HEK293 (cell line): ENCODE measurements at regions not wholly inside any gene's neighbourhood (a gene's known extent, or its start where the extent isn't known, plus 50 kb on each side); places are given as distances from the start of the nearest gene placed in this dataset.

Experiments
- CTCF ChIA-PET: fragments of 350-600 bp; formaldehyde crosslinking; extraction: SDS; loops from one replicate; lab custom pipeline; 2021; ENCODE audit warnings: antibody characterized with exemption; lab: Yijun Ruan, JAX
- POLR2A ChIA-PET: fragments of 300-600 bp; formaldehyde crosslinking; extraction: SDS; loops from one replicate; lab custom pipeline; 2020; ENCODE audit warnings: antibody characterized with exemption, inconsistent platforms; lab: Yijun Ruan, JAX
- H3K27ac ChIP-seq: fragments of 200-500 bp; sonication (Bioruptor generic); 2 replicates; pipeline ENCODE4 v1.5.1; 2014; ENCODE audit warnings: low read depth, low read length, control low read depth, inconsistent platforms; ENCODE audit errors: extremely low read depth
- H3K36me3 ChIP-seq, 2 experiments: fragments of 200-500 bp in 1 of 2; sonication (Bioruptor generic) in 1 of 2; 1 replicate in 1 of 2; 2 replicates in 1 of 2; pipeline ENCODE4 v1.5.1; 2014 to 2017; ENCODE audit warnings: inconsistent platforms in 2 of 2, low read length in 2 of 2; ENCODE audit not compliant: control insufficient read depth in 2 of 2, insufficient read depth in 1 of 2
- H3K4me1 ChIP-seq: fragments of 200-500 bp; sonication (Bioruptor generic); 2 replicates; pipeline ENCODE4 v1.5.1; 2014; ENCODE audit warnings: mild to moderate bottlenecking, low read length, inconsistent platforms; ENCODE audit not compliant: control insufficient read depth, insufficient read depth
- H3K4me3 ChIP-seq: 2 replicates; pipeline ENCODE4 v1.5.1; 2011; ENCODE audit warnings: low read depth, mild to moderate bottlenecking, control low read depth, low read length, moderate library complexity
- H3K9me3 ChIP-seq: fragments of 200-500 bp; sonication (Bioruptor generic); 2 replicates; pipeline ENCODE4 v1.5.1; 2014; ENCODE audit warnings: low read depth, low read length, inconsistent platforms; ENCODE audit not compliant: control insufficient read depth, insufficient read depth
- GLI2 ChIP-seq: fragments of 450-650 bp; formaldehyde crosslinking; IDR thresholded peaks from 2 replicates; pipeline ENCODE4; 2017; ENCODE audit warnings: missing biosample characterization, missing genetic modification characterization, low read depth, borderline replicate concordance
- KLF9 ChIP-seq: fragments of 450-650 bp; formaldehyde crosslinking; IDR thresholded peaks from 2 replicates; pipeline ENCODE4 v1.5.1; 2016; ENCODE audit warnings: missing biosample characterization, missing genetic modification characterization, low read depth
- MZF1 ChIP-seq: fragments of 450-650 bp; formaldehyde crosslinking; IDR thresholded peaks from 2 replicates; pipeline ENCODE4 v1.5.1; 2017; ENCODE audit warnings: missing biosample characterization, missing genetic modification characterization, borderline replicate concordance
- OSR2 ChIP-seq: fragments of 450-650 bp; formaldehyde crosslinking; IDR thresholded peaks from 2 replicates; pipeline ENCODE4 v1.5.1; 2016; ENCODE audit warnings: missing biosample characterization, missing genetic modification characterization
- PRDM4 ChIP-seq: fragments of 450-650 bp; formaldehyde crosslinking; IDR thresholded peaks from 2 replicates; pipeline ENCODE4 v1.5.1; 2017; ENCODE audit warnings: missing biosample characterization, missing genetic modification characterization
- SP3 ChIP-seq: fragments of 450-650 bp; formaldehyde crosslinking; IDR thresholded peaks from 2 replicates; pipeline ENCODE4 v1.5.1; 2016; ENCODE audit warnings: missing biosample characterization, missing genetic modification characterization
- ZBTB20 ChIP-seq: fragments of 450-650 bp; formaldehyde crosslinking; IDR thresholded peaks from 2 replicates; pipeline ENCODE4 v1.5.1; 2016; ENCODE audit warnings: missing biosample characterization, missing genetic modification characterization
- ZFP69B ChIP-seq: fragments of 450-650 bp; formaldehyde crosslinking; IDR thresholded peaks from 2 replicates; pipeline ENCODE4 v1.5.1; 2016; ENCODE audit warnings: missing biosample characterization, missing genetic modification characterization
- ZNF16 ChIP-seq: fragments of 450-650 bp; formaldehyde crosslinking; IDR thresholded peaks from 2 replicates; pipeline ENCODE4 v1.5.1; 2016; ENCODE audit warnings: low read depth, missing biosample characterization, missing genetic modification characterization
- ZNF184 ChIP-seq: fragments of 450-650 bp; IDR thresholded peaks from 2 replicates; pipeline ENCODE4 v1.5.1; 2018; ENCODE audit warnings: missing biosample characterization, mild to moderate bottlenecking, missing genetic modification characterization
- ZNF449 ChIP-seq: fragments of 450-650 bp; formaldehyde crosslinking; IDR thresholded peaks from 2 replicates; pipeline ENCODE4 v1.5.1; 2017; ENCODE audit warnings: missing biosample characterization, mild to moderate bottlenecking, missing genetic modification characterization, moderate library complexity
- ZNF473 ChIP-seq: fragments of 450-650 bp; formaldehyde crosslinking; IDR thresholded peaks from 2 replicates; pipeline ENCODE4 v1.5.1; 2017; ENCODE audit warnings: missing biosample characterization, missing genetic modification characterization
- ZNF621 ChIP-seq: fragments of 450-650 bp; formaldehyde crosslinking; IDR thresholded peaks from 2 replicates; pipeline ENCODE4 v1.5.1; 2017; ENCODE audit warnings: missing biosample characterization, missing genetic modification characterization
- ZNF654 ChIP-seq: fragments of 450-650 bp; formaldehyde crosslinking; IDR thresholded peaks from 2 replicates; pipeline ENCODE4 v1.5.1; 2016; ENCODE audit warnings: low read depth, missing biosample characterization, missing genetic modification characterization
- ZNF791 ChIP-seq: fragments of 450-650 bp; formaldehyde crosslinking; IDR thresholded peaks from 2 replicates; pipeline ENCODE4 v1.5.1; 2016; ENCODE audit warnings: missing biosample characterization, missing genetic modification characterization
- ZSCAN16 ChIP-seq: fragments of 450-650 bp; formaldehyde crosslinking; IDR thresholded peaks from 2 replicates; pipeline ENCODE4 v1.5.1; 2016; ENCODE audit warnings: missing biosample characterization, missing genetic modification characterization
- ZSCAN23 ChIP-seq: fragments of 450-650 bp; formaldehyde crosslinking; IDR thresholded peaks from 2 replicates; pipeline ENCODE4 v1.5.1; 2016; ENCODE audit warnings: missing biosample characterization, missing genetic modification characterization
- TF ChIP-seq, protein P1 (sequence below): fragments of 450-650 bp; formaldehyde crosslinking; IDR thresholded peaks from 2 replicates; pipeline ENCODE4 v1.5.1; 2017; ENCODE audit warnings: missing biosample characterization, missing genetic modification characterization
- TF ChIP-seq, protein P2 (sequence below): fragments of 450-650 bp; formaldehyde crosslinking; optimal IDR thresholded peaks from 2 replicates; pipeline ENCODE3; 2016; ENCODE audit warnings: missing biosample characterization, mild to moderate bottlenecking, missing genetic modification characterization

GRCh38 chr14:52188381-52188780 lies 79.1 kb upstream of the PTGDR start:
- Histone ChIP-seq H3K4me3 (no peak overlapping the region), H3K9me3 (no peaks in the 10 kb centered on the region), H3K4me1 (no peaks in the 10 kb centered on the region), H3K36me3 (no peaks in the 10 kb centered on the region), H3K27ac (no peak overlapping the region)
- TF ChIP-seq, protein P1, sequence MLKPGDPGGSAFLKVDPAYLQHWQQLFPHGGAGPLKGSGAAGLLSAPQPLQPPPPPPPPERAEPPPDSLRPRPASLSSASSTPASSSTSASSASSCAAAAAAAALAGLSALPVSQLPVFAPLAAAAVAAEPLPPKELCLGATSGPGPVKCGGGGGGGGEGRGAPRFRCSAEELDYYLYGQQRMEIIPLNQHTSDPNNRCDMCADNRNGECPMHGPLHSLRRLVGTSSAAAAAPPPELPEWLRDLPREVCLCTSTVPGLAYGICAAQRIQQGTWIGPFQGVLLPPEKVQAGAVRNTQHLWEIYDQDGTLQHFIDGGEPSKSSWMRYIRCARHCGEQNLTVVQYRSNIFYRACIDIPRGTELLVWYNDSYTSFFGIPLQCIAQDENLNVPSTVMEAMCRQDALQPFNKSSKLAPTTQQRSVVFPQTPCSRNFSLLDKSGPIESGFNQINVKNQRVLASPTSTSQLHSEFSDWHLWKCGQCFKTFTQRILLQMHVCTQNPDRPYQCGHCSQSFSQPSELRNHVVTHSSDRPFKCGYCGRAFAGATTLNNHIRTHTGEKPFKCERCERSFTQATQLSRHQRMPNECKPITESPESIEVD (tag by site-specific recombination), result no peak
- TF ChIP-seq SP3 (tag by site-specific recombination), result no peak
- TF ChIP-seq ZNF184 (tag by site-specific recombination), result no peak
- no peak for TF ChIP-seq MZF1
- no peak for TF ChIP-seq ZNF621 (tag by site-specific recombination)
- no peak for TF ChIP-seq ZNF449 (tag by site-specific recombination)
- TF ChIP-seq KLF9, result no peak
- TF ChIP-seq ZNF473, result no peak
- no peak for TF ChIP-seq ZNF16 (tag by site-specific recombination)
- ChIA-PET CTCF (no interaction called here), POLR2A (no interaction called here)

- CTCF ChIA-PET, result interaction anchor here (1.2 kb wide), 1 partner anchor 206 kb away, joined by 3 read pairs; no protein-coding TSS in a partner anchor
- POLR2A ChIA-PET, result no interaction called here
Measured at GRCh38 chr14:52185178-52185577, 82.3 kb upstream of the PTGDR start.

More at GRCh38 chr14:52185178-52185577, 82.3 kb upstream of the PTGDR start:
- H3K27ac ChIP-seq, result no peak overlapping the region
- H3K9me3 ChIP-seq, result no peaks in the 10 kb centered on the region
- H3K4me3 ChIP-seq, result no peak overlapping the region
- TF ChIP-seq GLI2 (tag by site-specific recombination) (no peak), OSR2 (no peak), PRDM4 (tag by site-specific recombination) (no peak), ZNF791 (tag by site-specific recombination) (no peak), ZSCAN23 (tag by site-specific recombination) (no peak), ZFP69B (tag by site-specific recombination) (no peak), ZBTB20 (no peak), ZSCAN16 (tag by site-specific recombination) (no peak), ZNF654 (tag by site-specific recombination) (no peak)
- TF ChIP-seq, protein P2, sequence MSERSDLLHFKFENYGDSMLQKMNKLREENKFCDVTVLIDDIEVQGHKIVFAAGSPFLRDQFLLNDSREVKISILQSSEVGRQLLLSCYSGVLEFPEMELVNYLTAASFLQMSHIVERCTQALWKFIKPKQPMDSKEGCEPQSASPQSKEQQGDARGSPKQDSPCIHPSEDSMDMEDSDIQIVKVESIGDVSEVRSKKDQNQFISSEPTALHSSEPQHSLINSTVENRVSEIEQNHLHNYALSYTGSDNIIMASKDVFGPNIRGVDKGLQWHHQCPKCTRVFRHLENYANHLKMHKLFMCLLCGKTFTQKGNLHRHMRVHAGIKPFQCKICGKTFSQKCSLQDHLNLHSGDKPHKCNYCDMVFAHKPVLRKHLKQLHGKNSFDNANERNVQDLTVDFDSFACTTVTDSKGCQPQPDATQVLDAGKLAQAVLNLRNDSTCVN, result no peak
- no peaks in the 10 kb centered on the region for H3K4me1 ChIP-seq
- H3K36me3 ChIP-seq, result no peaks in the 10 kb centered on the region
